ENCODE measurements at regions not wholly inside any gene's neighbourhood (a gene's known extent, or its start where the extent isn't known, plus 50 kb on each side); places are given as distances from the start of the nearest gene placed in this dataset.

- Mint-ChIP-seq H3K27ac (peak overlapping the region; percentile 7 to 71), H3K9me3 (no peaks in the 10 kb centered on the region), H3K4me1 (peaks cover 21% of the 10 kb centered on the region in 2 donors), H3K4me3 (no peak overlapping the region), H3K36me3 (no peaks in the 10 kb centered on the region), H3K27me3 (ENCODE audit: low read depth in 2 of 2) (no peaks in the 10 kb centered on the region)
- Histone ChIP-seq H3K27ac (ENCODE audit: low read length) (no peak overlapping the region), H3K4me1 (ENCODE audit: control insufficient read depth, insufficient read depth, low read length) (peaks cover 26% of the 10 kb centered on the region), H3K4me3 (ENCODE audit: low read length) (no peak overlapping the region), H3K27me3 (ENCODE audit: control insufficient read depth, insufficient read depth, low read length) (no peaks in the 10 kb centered on the region), H3K9me3 (ENCODE audit: control insufficient read depth, insufficient read depth, low read length) (no peaks in the 10 kb centered on the region), H3K36me3 (ENCODE audit: control insufficient read depth, insufficient read depth, low read length) (peaks cover 21% of the 10 kb centered on the region)
- intact Hi-C loops (cut with micrococcal nuclease) = no loop called here
- TF ChIP-seq, protein P1, sequence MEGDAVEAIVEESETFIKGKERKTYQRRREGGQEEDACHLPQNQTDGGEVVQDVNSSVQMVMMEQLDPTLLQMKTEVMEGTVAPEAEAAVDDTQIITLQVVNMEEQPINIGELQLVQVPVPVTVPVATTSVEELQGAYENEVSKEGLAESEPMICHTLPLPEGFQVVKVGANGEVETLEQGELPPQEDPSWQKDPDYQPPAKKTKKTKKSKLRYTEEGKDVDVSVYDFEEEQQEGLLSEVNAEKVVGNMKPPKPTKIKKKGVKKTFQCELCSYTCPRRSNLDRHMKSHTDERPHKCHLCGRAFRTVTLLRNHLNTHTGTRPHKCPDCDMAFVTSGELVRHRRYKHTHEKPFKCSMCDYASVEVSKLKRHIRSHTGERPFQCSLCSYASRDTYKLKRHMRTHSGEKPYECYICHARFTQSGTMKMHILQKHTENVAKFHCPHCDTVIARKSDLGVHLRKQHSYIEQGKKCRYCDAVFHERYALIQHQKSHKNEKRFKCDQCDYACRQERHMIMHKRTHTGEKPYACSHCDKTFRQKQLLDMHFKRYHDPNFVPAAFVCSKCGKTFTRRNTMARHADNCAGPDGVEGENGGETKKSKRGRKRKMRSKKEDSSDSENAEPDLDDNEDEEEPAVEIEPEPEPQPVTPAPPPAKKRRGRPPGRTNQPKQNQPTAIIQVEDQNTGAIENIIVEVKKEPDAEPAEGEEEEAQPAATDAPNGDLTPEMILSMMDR (IDR thresholded peaks at IDR 0.05) = no peak
- ATAC-seq (no peak), DNase-seq (no peak)
- 80% methylated on average over 1 of the region's 3 CpGs for WGBS (ENCODE audit: insufficient coverage)
Observed at GRCh38 chr6:25024821-25025220, 89.1 kb upstream of the RIPOR2 start.

- Histone ChIP-seq H3K4me3 (ENCODE audit: low read length) (no peak overlapping the region), H3K4me1 (ENCODE audit: control insufficient read depth, insufficient read depth, low read length) (peaks cover 26% of the 10 kb centered on the region), H3K27me3 (ENCODE audit: control insufficient read depth, insufficient read depth, low read length) (no peaks in the 10 kb centered on the region), H3K36me3 (ENCODE audit: control insufficient read depth, insufficient read depth, low read length) (peaks cover 24% of the 10 kb centered on the region), H3K27ac (ENCODE audit: low read length) (no peak overlapping the region), H3K9me3 (ENCODE audit: control insufficient read depth, insufficient read depth, low read length) (no peaks in the 10 kb centered on the region)
- intact Hi-C loops (cut with micrococcal nuclease) = no loop called here
- H3K4me3 Mint-ChIP-seq = no peak overlapping the region
- peaks cover 21% of the 10 kb centered on the region in 2 donors for H3K4me1 Mint-ChIP-seq
- WGBS (ENCODE audit: insufficient coverage) = 71% methylated on average over 1 of the region's 4 CpGs
- H3K27me3 Mint-ChIP-seq (ENCODE audit: low read depth in 2 of 2) = no peaks in the 10 kb centered on the region
- H3K36me3 Mint-ChIP-seq = no peaks in the 10 kb centered on the region
- TF ChIP-seq, protein P1 (IDR thresholded peaks at IDR 0.05) = no peak
- peak overlapping the region; percentile 7 to 71 for H3K27ac Mint-ChIP-seq
- DNase-seq (no peak), ATAC-seq (no peak)
- no peaks in the 10 kb centered on the region for H3K9me3 Mint-ChIP-seq
Observed at GRCh38 chr6:25025248-25025918, 89.6 kb upstream of the RIPOR2 start.

DNA sequence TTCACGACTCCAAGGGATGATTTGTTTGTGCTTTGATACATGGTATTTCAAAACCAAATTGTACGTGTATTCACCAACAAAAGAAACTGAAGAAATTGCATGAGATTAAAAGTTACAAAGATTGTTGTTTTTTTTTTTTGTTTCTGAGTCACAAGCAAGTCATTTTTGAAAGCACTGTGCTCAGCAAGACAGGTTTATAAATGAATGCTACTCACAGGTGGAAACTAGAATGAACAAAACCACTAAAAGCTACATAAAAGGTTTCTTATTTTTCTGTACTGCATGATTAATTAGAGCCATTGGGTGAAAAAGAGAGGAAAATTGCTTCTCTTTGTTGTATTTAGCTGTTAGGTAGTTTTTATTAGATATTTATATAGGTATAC lies 90.2 kb upstream of the RIPOR2 start:
- Histone ChIP-seq H3K4me3 (ENCODE audit: low read length) (no peak overlapping the region), H3K27ac (ENCODE audit: low read length) (no peak overlapping the region), H3K36me3 (ENCODE audit: control insufficient read depth, insufficient read depth, low read length) (peaks cover 24% of the 10 kb centered on the region), H3K27me3 (ENCODE audit: control insufficient read depth, insufficient read depth, low read length) (no peaks in the 10 kb centered on the region), H3K9me3 (ENCODE audit: control insufficient read depth, insufficient read depth, low read length) (no peaks in the 10 kb centered on the region), H3K4me1 (ENCODE audit: control insufficient read depth, insufficient read depth, low read length) (peaks cover 26% of the 10 kb centered on the region)
- DNase-seq (no peak), ATAC-seq (no peak)
- Mint-ChIP-seq H3K4me1 (peaks cover 21% of the 10 kb centered on the region in 2 donors), H3K27me3 (ENCODE audit: low read depth in 2 of 2) (no peaks in the 10 kb centered on the region), H3K27ac (peak overlapping the region; percentile 45 to 71), H3K36me3 (no peaks in the 10 kb centered on the region), H3K4me3 (no peak overlapping the region), H3K9me3 (no peaks in the 10 kb centered on the region)
- TF ChIP-seq, protein P1 (IDR thresholded peaks at IDR 0.05) = no peak
- 69% methylated on average over 2 of the region's 2 CpGs for WGBS (ENCODE audit: insufficient coverage)
- intact Hi-C loops (cut with micrococcal nuclease) = no loop called here

DNA sequence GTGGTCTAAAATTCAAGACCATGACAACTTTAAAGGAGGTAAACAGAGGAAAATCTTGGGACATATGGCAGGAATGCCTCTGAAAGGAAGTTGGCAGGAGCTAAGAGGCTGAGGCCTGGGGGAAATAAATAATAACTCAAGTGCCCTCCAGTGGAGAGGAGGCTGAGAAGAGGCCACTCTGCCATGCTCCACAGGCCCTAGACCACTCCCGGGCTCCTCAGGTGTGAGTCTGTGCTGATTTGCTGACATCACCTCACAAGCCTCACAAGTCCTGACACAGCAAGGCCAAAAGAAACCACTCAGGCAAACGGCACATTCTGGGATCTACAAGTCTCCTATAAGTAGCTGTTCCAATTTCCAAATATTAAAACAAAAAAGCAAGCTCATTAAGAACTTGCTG lies 91.0 kb upstream of the RIPOR2 start:
- Histone ChIP-seq H3K4me1 (ENCODE audit: control insufficient read depth, insufficient read depth, low read length) (peaks cover 26% of the 10 kb centered on the region), H3K36me3 (ENCODE audit: control insufficient read depth, insufficient read depth, low read length) (peaks cover 26% of the 10 kb centered on the region), H3K9me3 (ENCODE audit: control insufficient read depth, insufficient read depth, low read length) (no peaks in the 10 kb centered on the region), H3K27me3 (ENCODE audit: control insufficient read depth, insufficient read depth, low read length) (no peaks in the 10 kb centered on the region), H3K4me3 (ENCODE audit: low read length) (no peak overlapping the region), H3K27ac (ENCODE audit: low read length) (peak overlapping the region; percentile 2)
- Mint-ChIP-seq H3K36me3 (no peaks in the 10 kb centered on the region), H3K27me3 (ENCODE audit: low read depth in 2 of 2) (no peaks in the 10 kb centered on the region), H3K9me3 (no peaks in the 10 kb centered on the region), H3K4me1 (peaks cover 21% of the 10 kb centered on the region in 2 donors), H3K27ac (peak overlapping the region; percentile 45 to 68), H3K4me3 (peak overlapping the region; percentile 53)
- intact Hi-C loops (cut with micrococcal nuclease) = loop anchor here (1.0 kb wide), 1 partner anchor 44 kb away; no protein-coding TSS in a partner anchor
- DNase-seq = peak in 1 of 2 donors; percentile 49
- WGBS (ENCODE audit: insufficient coverage) = 20% methylated on average over 2 of the region's 2 CpGs
- ATAC-seq = peak in 1 of 3 donors; percentile 20
- TF ChIP-seq, protein P1 (IDR thresholded peaks at IDR 0.05) = no peak

All from natural killer cell (primary cell).